Esophagus squamous epithelium (tissue), 5 donors: ENCODE measurements at regions not wholly inside any gene's neighbourhood (a gene's known extent, or its start where the extent isn't known, plus 50 kb on each side); places are given as distances from the start of the nearest gene placed in this dataset.
"Not testable (repeated sequence)": the region's sequence is repeated elsewhere in the genome, so short reads cannot be mapped to it uniquely, and the experiment has no call there.

ENCODE experiments used
- DNase-seq: peaks from one replicate; lab custom pipeline; 2025; lab: John Stamatoyannopoulos, UW
- H3K27ac ChIP-seq, 4 donors: fragments of 200-600 bp; sonication (generic); one replicate each; pipeline ENCODE4 v1.5.1; 2016 to 2019; ENCODE audit warnings: mild to moderate bottlenecking in 1 of 4
- H3K27me3 ChIP-seq, 4 donors: fragments of 200-600 bp; sonication (generic); 1 replicate in 3 of 4; 2 replicates in 1 of 4; pipeline versions ENCODE4 v1.5.1 to v1.6.0; 2017 to 2021; ENCODE audit warnings: antibody characterized with exemption in 1 of 4
- H3K36me3 ChIP-seq, 3 donors: fragments of 200-600 bp; sonication (generic); one replicate each; pipeline ENCODE4 v1.5.1; 2016 to 2019
- H3K4me1 ChIP-seq, 3 donors: fragments of 200-600 bp; sonication (generic); one replicate each; pipeline ENCODE4 v1.5.1; 2017 to 2019
- H3K4me3 ChIP-seq, 4 donors: fragments of 200-600 bp; sonication (generic); 1 replicate in 3 of 4; 2 replicates in 1 of 4; pipeline ENCODE4 v1.5.1; 2016 to 2019; ENCODE audit warnings: mild to moderate bottlenecking in 2 of 4, moderate library complexity in 1 of 4
- H3K9me3 ChIP-seq, 3 donors: fragments of 200-600 bp; sonication (generic); one replicate each; pipeline ENCODE4 v1.5.1; 2016 to 2019
- CTCF ChIP-seq, 6 experiments: fragments of 450-650 bp in 4 of 6; fragments of 200-600 bp in 2 of 6; sonication (generic) in 2 of 6; IDR thresholded peaks; one replicate each; pipeline ENCODE4 v1.5.1; 2016 to 2019; ENCODE audit warnings: antibody characterized with exemption in 6 of 6, mild to moderate bottlenecking in 4 of 6, moderate library complexity in 4 of 6
- POLR2A ChIP-seq, 4 donors: fragments of 450-650 bp; IDR thresholded peaks; one replicate each; pipeline ENCODE4 v1.6.1; 2017; ENCODE audit warnings: antibody characterized with exemption in 4 of 4, mild to moderate bottlenecking in 4 of 4, moderate library complexity in 3 of 4
- WGBS, 2 donors: methylation state at CpG; one replicate each; pipeline ENCODE4 v1.1.5; 2018; 5-methylcytosine and 5-hydroxymethylcytosine counted together
- intact Hi-C: fragments of 100-400 bp; cut with DNase I; formaldehyde crosslinking; loops from one replicate; pipeline ENCODE4 v1.15.0; 2022
- donor health status: DM: yes; HTN: yes; CAD: no.

DNA sequence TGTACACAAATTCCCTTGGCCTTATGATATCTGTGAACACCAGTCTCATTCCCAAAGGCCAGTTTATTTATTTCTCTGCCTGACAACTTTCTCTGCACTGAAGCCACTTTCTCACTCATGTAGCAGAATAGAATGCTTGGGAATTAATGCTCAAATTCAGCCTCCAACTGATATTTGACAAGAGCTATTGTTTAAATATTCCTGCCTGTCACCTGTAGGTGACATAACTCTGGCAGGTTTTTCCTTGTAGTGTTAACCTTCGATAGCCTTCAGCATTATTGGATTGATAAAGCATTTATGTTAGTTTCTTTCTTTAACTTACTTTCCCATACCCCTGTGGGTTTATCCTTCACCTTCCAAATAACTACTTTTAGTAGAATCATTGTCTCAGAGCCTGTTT lies 1183.2 kb upstream of the ADGRB3 start:
- DNase-seq: no peak
- no peak for TF ChIP-seq POLR2A (IDR thresholded peaks at IDR 0.05)
- TF ChIP-seq CTCF (IDR thresholded peaks at IDR 0.05): no peak
- no peak overlapping the region for H3K4me3 ChIP-seq
- intact Hi-C loops: no loop called here
- WGBS, 2 donors: 69 to 74% methylated on average over 1 of the region's 1 CpG
- no peak overlapping the region for H3K27ac ChIP-seq
- H3K4me1 ChIP-seq: no peaks in the 10 kb centered on the region
- no peaks in the 10 kb centered on the region for H3K27me3 ChIP-seq
- no peaks in the 10 kb centered on the region for H3K36me3 ChIP-seq
- no peaks in the 10 kb centered on the region for H3K9me3 ChIP-seq

DNA sequence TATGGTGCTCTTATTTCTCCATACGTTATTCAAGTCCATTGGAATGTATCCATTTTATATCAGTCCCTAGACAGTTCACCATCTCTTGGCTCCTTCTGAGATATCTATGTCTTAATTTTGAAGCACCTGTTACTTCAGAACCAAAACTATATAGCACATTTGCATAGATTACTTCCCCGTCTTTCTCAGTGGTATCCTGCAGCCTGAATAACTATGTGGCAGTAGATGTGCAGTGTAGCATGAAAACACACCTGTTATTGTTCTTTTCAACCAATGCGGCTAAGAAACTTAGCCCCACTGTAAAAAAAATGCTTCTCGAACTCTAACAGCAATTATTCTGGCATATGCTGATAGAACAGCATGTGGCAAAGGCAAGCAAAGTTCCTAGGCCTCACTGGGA lies 1184.4 kb upstream of the ADGRB3 start:
- Histone ChIP-seq H3K9me3 (no peaks in the 10 kb centered on the region), H3K27ac (no peak overlapping the region), H3K27me3 (no peaks in the 10 kb centered on the region), H3K4me3 (no peak overlapping the region), H3K36me3 (no peaks in the 10 kb centered on the region), H3K4me1 (no peaks in the 10 kb centered on the region)
- no peak for DNase-seq
- intact Hi-C loops: no loop called here
- TF ChIP-seq CTCF (IDR thresholded peaks at IDR 0.05) (no peak), POLR2A (IDR thresholded peaks at IDR 0.05) (no peak)
- WGBS, 2 donors: 53 to 66% methylated on average over 4 of the region's 4 CpGs

DNA sequence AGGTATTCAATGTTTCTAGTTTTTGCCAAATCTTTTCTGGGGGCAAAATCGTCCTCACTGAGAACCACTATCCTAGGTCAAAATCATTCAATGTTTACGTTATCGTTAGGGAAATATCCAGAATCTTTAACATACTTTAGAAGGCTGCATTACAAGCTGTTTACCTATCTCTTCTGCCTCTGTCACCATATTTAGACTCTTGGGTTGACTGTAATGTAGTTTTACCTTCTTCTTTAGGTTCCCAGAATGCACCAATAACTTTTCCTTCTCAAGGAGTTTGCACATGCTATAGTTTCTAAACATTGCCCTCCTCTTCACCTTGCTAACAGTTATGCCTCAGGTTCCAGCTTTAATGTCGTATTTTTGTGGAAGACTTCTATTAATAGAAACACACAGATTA lies 1185.5 kb upstream of the ADGRB3 start:
- TF ChIP-seq POLR2A (IDR thresholded peaks at IDR 0.05) (no peak), CTCF (IDR thresholded peaks at IDR 0.05) (no peak)
- no peaks in the 10 kb centered on the region for H3K27me3 ChIP-seq
- H3K36me3 ChIP-seq: no peaks in the 10 kb centered on the region
- no peaks in the 10 kb centered on the region for H3K4me1 ChIP-seq
- DNase-seq: no peak
- H3K27ac ChIP-seq: no peak overlapping the region
- no peaks in the 10 kb centered on the region for H3K9me3 ChIP-seq
- no peak overlapping the region for H3K4me3 ChIP-seq
- intact Hi-C loops: no loop called here
- 59 to 71% methylated on average over 4 of the region's 4 CpGs for WGBS, 2 donors

DNA sequence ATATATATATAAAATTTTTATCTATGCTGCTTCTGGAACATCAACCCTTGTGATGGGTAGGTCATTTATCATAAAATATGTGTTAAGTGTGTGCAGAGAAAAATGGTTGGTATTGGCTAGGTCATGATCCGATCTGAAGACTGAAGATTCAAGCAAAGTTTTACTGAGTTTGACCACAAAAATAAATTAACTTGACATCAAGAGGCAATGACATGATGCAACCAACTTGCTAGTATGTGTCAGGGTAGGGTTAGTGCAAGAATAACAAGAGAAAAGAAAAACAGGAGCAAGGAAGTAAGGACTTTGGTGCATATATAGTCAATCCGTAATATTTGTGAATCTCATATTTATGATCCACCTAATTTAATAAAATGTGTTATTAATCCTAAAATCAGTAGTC lies 1202.0 kb upstream of the ADGRB3 start:
- Histone ChIP-seq H3K9me3 (peaks cover 0 to 5% (median 0%) of the 10 kb centered on the region in 3 donors), H3K27ac (no peak overlapping the region), H3K4me3 (no peak overlapping the region), H3K36me3 (no peaks in the 10 kb centered on the region), H3K27me3 (no peaks in the 10 kb centered on the region), H3K4me1 (no peaks in the 10 kb centered on the region)
- TF ChIP-seq CTCF (IDR thresholded peaks at IDR 0.05) (no peak), POLR2A (IDR thresholded peaks at IDR 0.05) (no peak)
- intact Hi-C loops: no loop called here
- 49 to 61% methylated on average over 2 of the region's 2 CpGs for WGBS, 2 donors
- no peak for DNase-seq

DNA sequence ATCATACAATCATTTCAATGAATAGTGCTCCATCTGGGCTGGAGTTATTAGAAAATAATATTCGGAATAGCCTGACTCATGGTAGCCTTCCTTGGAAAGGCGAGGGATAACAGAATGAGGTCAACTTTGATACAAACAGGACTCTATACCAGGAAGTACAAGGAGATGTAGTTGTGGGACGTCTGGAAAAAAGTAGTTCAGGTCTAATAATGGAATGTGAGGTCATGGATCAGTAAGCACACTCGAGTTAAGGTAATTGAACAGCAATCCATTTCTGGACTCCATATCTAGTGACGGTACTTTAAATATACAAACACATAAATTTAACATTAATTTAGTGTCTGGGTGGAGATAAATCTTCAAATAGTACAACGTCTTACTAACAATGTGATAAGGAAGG lies 1204.0 kb upstream of the ADGRB3 start:
- no peak for DNase-seq
- H3K36me3 ChIP-seq: no peaks in the 10 kb centered on the region
- 28 to 51% methylated on average over 6 of the region's 6 CpGs for WGBS, 2 donors
- no peak overlapping the region for H3K4me3 ChIP-seq
- no peaks in the 10 kb centered on the region for H3K27me3 ChIP-seq
- H3K27ac ChIP-seq: no peak overlapping the region
- H3K4me1 ChIP-seq: no peaks in the 10 kb centered on the region
- TF ChIP-seq CTCF (IDR thresholded peaks at IDR 0.05): no peak
- no peak for TF ChIP-seq POLR2A (IDR thresholded peaks at IDR 0.05)
- intact Hi-C loops: no loop called here
- H3K9me3 ChIP-seq: peaks cover 0 to 10% (median 0%) of the 10 kb centered on the region in 3 donors

DNA sequence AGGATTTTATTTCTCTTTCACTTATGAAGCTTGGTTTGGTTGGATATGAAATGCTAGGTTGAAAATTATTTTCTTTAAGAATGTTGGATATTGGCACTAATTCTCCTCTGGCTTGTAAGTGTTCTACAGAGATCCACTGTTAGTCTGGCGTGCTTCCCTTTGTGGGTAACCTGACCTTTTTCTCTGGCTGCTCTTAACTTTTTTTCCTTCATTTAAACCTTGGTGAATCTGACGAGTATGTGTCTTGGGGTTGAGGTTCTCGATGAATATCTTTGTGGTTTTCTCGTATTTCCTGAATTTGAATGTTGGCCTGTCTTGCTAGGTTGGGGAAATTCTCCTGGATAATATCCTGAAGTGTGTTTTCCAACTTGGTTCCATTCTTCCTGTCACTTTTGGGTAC lies 1208.4 kb upstream of the ADGRB3 start:
- H3K36me3 ChIP-seq, intact Hi-C loops, H3K27me3 ChIP-seq, H3K27ac ChIP-seq, H3K4me1 ChIP-seq, H3K4me3 ChIP-seq, DNase-seq: not testable (repeated sequence)
- peaks cover 0 to 10% (median 0%) of the 10 kb centered on the region in 3 donors for H3K9me3 ChIP-seq
- 73 to 85% methylated on average over 4 of the region's 4 CpGs for WGBS, 2 donors
